ENCODE measurements at regions not wholly inside any gene's neighbourhood (a gene's known extent, or its start where the extent isn't known, plus 50 kb on each side); places are given as distances from the start of the nearest gene placed in this dataset.
"Not testable (repeated sequence)": the region's sequence is repeated elsewhere in the genome, so short reads cannot be mapped to it uniquely, and the experiment has no call there.

DNA sequence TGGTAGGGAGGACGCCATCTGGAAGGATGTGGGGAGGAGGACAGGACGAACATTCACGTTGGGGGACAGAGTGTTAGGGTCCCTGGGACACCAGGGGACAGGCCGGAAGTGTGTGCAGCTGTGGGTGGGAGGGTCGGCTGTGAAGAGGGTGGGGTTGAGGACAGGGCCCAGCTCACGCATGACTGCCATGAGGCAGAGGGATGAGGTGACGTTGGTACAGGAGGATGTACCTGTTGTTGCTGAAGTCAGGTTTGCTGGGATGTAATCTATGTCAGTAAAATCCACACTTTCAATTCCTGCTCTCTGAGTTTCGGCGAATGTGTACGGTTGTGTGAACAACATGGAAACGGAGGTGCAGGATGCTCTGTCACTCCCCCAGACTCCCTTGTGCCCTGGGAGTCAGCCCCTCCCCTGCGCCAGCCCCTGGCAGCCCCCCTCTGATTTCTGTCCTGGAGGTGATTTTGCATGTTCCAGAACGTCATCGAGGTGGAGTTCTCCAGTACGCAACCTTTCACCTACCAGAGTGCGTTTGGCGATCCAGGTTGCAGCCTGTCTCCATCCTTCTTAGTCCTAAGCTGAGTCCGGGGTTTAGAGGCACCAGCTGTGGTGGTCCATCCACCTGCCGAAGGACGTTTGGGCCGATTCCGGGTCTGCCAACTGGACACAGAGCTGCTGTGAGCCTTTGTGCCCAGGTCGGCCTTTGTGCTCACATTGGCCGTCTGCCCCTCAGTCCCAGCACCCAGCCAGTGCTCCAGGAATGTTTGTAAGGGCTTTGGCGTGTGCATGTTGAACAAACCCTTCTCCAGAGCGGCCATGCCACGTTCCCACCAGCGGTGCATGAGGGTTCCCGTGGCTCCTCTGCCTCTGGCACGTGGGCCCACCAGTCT is 203.2 kb downstream of the NPIPB11 start:
- H3K36me3 ChIP-seq (ENCODE audit: control insufficient read depth in 2 of 2, insufficient read depth in 2 of 2, low read length in 1 of 2); H3K4me1 ChIP-seq (ENCODE audit: control insufficient read depth in 2 of 2, insufficient read depth in 2 of 2, low read length in 1 of 2); H3K9me3 ChIP-seq (ENCODE audit: control insufficient read depth in 2 of 2, insufficient read depth in 1 of 2, low read depth in 1 of 2, low read length in 1 of 2); H3K4me3 ChIP-seq (ENCODE audit: low read depth in 1 of 2, low read length in 2 of 2); H3K27me3 ChIP-seq (ENCODE audit: control insufficient read depth in 1 of 2, insufficient read depth in 2 of 2, low read length in 2 of 2): not testable (repeated sequence)
- WGBS, 2 donors, result 86 to 88% methylated on average over 28 to 30 of the region's 30 CpGs
- H3K27ac ChIP-seq (ENCODE audit: low read depth in 2 of 2, low read length in 1 of 2), result peak overlapping the region in 1 of 2 donors; percentile 49

- not testable (repeated sequence) for H3K27me3 ChIP-seq (ENCODE audit: control insufficient read depth in 1 of 2, insufficient read depth in 2 of 2, low read length in 2 of 2); H3K9me3 ChIP-seq (ENCODE audit: control insufficient read depth in 2 of 2, insufficient read depth in 1 of 2, low read depth in 1 of 2, low read length in 1 of 2); H3K4me3 ChIP-seq (ENCODE audit: low read depth in 1 of 2, low read length in 2 of 2); H3K4me1 ChIP-seq (ENCODE audit: control insufficient read depth in 2 of 2, insufficient read depth in 2 of 2, low read length in 1 of 2); H3K36me3 ChIP-seq (ENCODE audit: control insufficient read depth in 2 of 2, insufficient read depth in 2 of 2, low read length in 1 of 2)
- H3K27ac ChIP-seq (ENCODE audit: low read depth in 2 of 2, low read length in 1 of 2), result peak overlapping the region; percentile 33 to 49
- WGBS, 2 donors, result 37 to 46% methylated on average over 10 of the region's 10 CpGs
These were observed 203.9 kb downstream of the NPIPB11 start for GRCh38 chr16:29202642-29203041.

GRCh38 chr16:29202025-29202632 is 204.4 kb downstream of the NPIPB11 start:
- H3K4me3 ChIP-seq (ENCODE audit: low read depth in 1 of 2, low read length in 2 of 2); H3K9me3 ChIP-seq (ENCODE audit: control insufficient read depth in 2 of 2, insufficient read depth in 1 of 2, low read depth in 1 of 2, low read length in 1 of 2); H3K36me3 ChIP-seq (ENCODE audit: control insufficient read depth in 2 of 2, insufficient read depth in 2 of 2, low read length in 1 of 2); H3K4me1 ChIP-seq (ENCODE audit: control insufficient read depth in 2 of 2, insufficient read depth in 2 of 2, low read length in 1 of 2); H3K27me3 ChIP-seq (ENCODE audit: control insufficient read depth in 1 of 2, insufficient read depth in 2 of 2, low read length in 2 of 2): not testable (repeated sequence)
- H3K27ac ChIP-seq (ENCODE audit: low read depth in 2 of 2, low read length in 1 of 2), result peak overlapping the region; percentile 33 to 68
- WGBS, 2 donors, result 40 to 45% methylated on average over 8 of the region's 8 CpGs

DNA sequence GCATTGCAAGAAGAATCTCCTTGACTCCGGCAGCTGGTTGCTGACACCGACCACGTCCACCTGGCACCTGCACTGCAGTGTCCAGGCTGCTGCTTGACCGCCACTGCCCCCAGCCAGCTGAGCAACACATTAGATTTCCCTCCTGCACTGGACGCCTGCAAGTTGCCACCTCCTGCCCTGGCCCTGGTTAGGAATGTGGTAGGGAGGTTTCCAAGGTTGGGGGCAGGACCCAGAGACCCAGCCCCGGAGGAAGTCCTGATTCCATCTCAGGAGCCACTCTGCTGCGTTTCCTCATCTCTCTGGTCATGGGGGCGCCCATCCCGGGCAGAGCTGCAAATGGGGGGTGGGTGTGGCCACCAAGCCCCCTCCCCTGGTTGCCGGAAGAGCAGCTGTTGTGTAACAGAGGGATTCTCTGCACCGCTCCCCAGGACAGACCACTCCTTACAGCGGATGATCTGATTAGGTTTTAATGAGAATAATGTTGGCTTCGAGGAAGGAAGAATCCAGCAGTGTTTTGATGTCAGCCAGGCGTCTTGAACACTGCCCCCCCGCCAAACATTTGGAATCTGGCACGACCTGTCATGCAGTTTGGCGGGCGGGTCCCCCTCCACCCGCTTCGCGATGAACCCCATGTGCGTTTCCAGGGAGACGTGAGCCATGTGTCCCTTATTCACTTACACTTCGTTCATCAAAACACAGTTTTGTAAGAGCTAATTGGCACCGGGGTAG is 205.1 kb downstream of the NPIPB11 start:
- not testable (repeated sequence) for H3K4me3 ChIP-seq (ENCODE audit: low read depth in 1 of 2, low read length in 2 of 2); H3K27me3 ChIP-seq (ENCODE audit: control insufficient read depth in 1 of 2, insufficient read depth in 2 of 2, low read length in 2 of 2); H3K9me3 ChIP-seq (ENCODE audit: control insufficient read depth in 2 of 2, insufficient read depth in 1 of 2, low read depth in 1 of 2, low read length in 1 of 2); H3K36me3 ChIP-seq (ENCODE audit: control insufficient read depth in 2 of 2, insufficient read depth in 2 of 2, low read length in 1 of 2); H3K4me1 ChIP-seq (ENCODE audit: control insufficient read depth in 2 of 2, insufficient read depth in 2 of 2, low read length in 1 of 2)
- WGBS, 2 donors, result 41 to 42% methylated on average over 25 of the region's 25 CpGs
- H3K27ac ChIP-seq (ENCODE audit: low read depth in 2 of 2, low read length in 1 of 2), result peak overlapping the region; percentile 6 to 41

DNA sequence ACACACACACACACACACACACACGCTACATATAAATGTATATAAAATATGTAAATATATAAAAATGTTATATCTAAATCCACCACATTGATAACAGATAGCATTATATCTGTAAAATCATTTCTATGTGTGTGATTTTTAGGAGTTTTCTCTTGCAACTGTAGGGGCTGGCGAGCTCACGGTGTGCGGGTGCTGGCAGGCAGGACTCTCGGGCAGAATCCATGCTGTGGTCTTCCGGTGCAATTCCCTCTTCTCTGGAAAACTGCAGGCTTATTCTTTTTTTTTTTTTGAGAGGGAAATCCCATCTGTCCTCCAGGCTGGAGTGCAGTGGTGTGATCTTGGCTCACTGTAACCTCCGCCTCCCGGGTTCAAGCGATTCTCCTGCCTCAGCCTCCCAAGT is 205.8 kb downstream of the NPIPB11 start:
- H3K27ac ChIP-seq (ENCODE audit: low read depth in 2 of 2, low read length in 1 of 2), result peak overlapping the region in 1 of 2 donors; percentile 13
- not testable (repeated sequence) for H3K4me3 ChIP-seq (ENCODE audit: low read depth in 1 of 2, low read length in 2 of 2); H3K36me3 ChIP-seq (ENCODE audit: control insufficient read depth in 2 of 2, insufficient read depth in 2 of 2, low read length in 1 of 2); H3K4me1 ChIP-seq (ENCODE audit: control insufficient read depth in 2 of 2, insufficient read depth in 2 of 2, low read length in 1 of 2); H3K9me3 ChIP-seq (ENCODE audit: control insufficient read depth in 2 of 2, insufficient read depth in 1 of 2, low read depth in 1 of 2, low read length in 1 of 2); H3K27me3 ChIP-seq (ENCODE audit: control insufficient read depth in 1 of 2, insufficient read depth in 2 of 2, low read length in 2 of 2)
- 78 to 79% methylated on average over 6 to 9 of the region's 9 CpGs for WGBS, 2 donors

GRCh38 chr16:29200135-29200601 is 206.3 kb downstream of the NPIPB11 start:
- not testable (repeated sequence) for H3K9me3 ChIP-seq (ENCODE audit: control insufficient read depth in 2 of 2, insufficient read depth in 1 of 2, low read depth in 1 of 2, low read length in 1 of 2); H3K36me3 ChIP-seq (ENCODE audit: control insufficient read depth in 2 of 2, insufficient read depth in 2 of 2, low read length in 1 of 2); H3K27me3 ChIP-seq (ENCODE audit: control insufficient read depth in 1 of 2, insufficient read depth in 2 of 2, low read length in 2 of 2); H3K4me1 ChIP-seq (ENCODE audit: control insufficient read depth in 2 of 2, insufficient read depth in 2 of 2, low read length in 1 of 2); H3K4me3 ChIP-seq (ENCODE audit: low read depth in 1 of 2, low read length in 2 of 2)
- 53 to 55% methylated on average over 10 to 11 of the region's 12 CpGs for WGBS, 2 donors
- H3K27ac ChIP-seq (ENCODE audit: low read depth in 2 of 2, low read length in 1 of 2), result peak overlapping the region in 1 of 2 donors; percentile 31

GRCh38 chr16:29199626-29200025 is 206.9 kb downstream of the NPIPB11 start:
- H3K27ac ChIP-seq (ENCODE audit: low read depth in 2 of 2, low read length in 1 of 2), result peak overlapping the region; percentile 4 to 63

GRCh38 chr16:29198731-29199521 is 207.6 kb downstream of the NPIPB11 start:
- Histone ChIP-seq H3K9me3 (ENCODE audit: control insufficient read depth in 2 of 2, insufficient read depth in 1 of 2, low read depth in 1 of 2, low read length in 1 of 2) (no peaks in the 10 kb centered on the region), H3K27ac (ENCODE audit: low read depth in 2 of 2, low read length in 1 of 2) (peak overlapping the region; percentile 4 to 63), H3K4me1 (ENCODE audit: control insufficient read depth in 2 of 2, insufficient read depth in 2 of 2, low read length in 1 of 2) (peaks cover 0 to 2% of the 10 kb centered on the region in 2 donors), H3K4me3 (ENCODE audit: low read depth in 1 of 2, low read length in 2 of 2) (no peak overlapping the region), H3K36me3 (ENCODE audit: control insufficient read depth in 2 of 2, insufficient read depth in 2 of 2, low read length in 1 of 2) (no peaks in the 10 kb centered on the region), H3K27me3 (ENCODE audit: control insufficient read depth in 1 of 2, insufficient read depth in 2 of 2, low read length in 2 of 2) (no peaks in the 10 kb centered on the region)
- 82 to 86% methylated on average over 23 of the region's 23 CpGs for WGBS, 2 donors

More at GRCh38 chr16:29199626-29200025, 206.9 kb downstream of the NPIPB11 start:
- not testable (repeated sequence) for H3K4me3 ChIP-seq (ENCODE audit: low read depth in 1 of 2, low read length in 2 of 2); H3K27me3 ChIP-seq (ENCODE audit: control insufficient read depth in 1 of 2, insufficient read depth in 2 of 2, low read length in 2 of 2); H3K36me3 ChIP-seq (ENCODE audit: control insufficient read depth in 2 of 2, insufficient read depth in 2 of 2, low read length in 1 of 2); H3K4me1 ChIP-seq (ENCODE audit: control insufficient read depth in 2 of 2, insufficient read depth in 2 of 2, low read length in 1 of 2); H3K9me3 ChIP-seq (ENCODE audit: control insufficient read depth in 2 of 2, insufficient read depth in 1 of 2, low read depth in 1 of 2, low read length in 1 of 2)
- WGBS, 2 donors, result 69 to 74% methylated on average over 15 of the region's 15 CpGs

DNA sequence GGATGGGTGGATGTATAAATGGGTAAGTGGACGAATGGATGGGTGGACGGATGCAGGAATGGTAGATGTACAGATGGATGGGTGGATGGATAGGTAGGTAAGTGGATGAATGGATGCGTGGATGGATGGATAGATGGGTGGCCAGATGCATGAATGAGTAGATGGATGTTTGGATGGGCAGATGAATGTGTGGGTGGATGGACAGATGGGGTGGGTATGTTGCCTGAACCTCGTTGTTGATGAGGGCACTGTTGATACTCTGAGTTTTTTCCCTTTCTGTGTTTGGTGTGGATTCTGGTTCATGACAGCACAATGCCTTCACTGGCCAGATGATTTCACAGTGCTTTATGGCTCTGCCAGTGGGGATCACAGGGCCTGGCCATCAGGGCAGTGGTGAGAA is 208.3 kb downstream of the NPIPB11 start:
- H3K4me1 ChIP-seq (ENCODE audit: control insufficient read depth in 2 of 2, insufficient read depth in 2 of 2, low read length in 1 of 2), result peaks cover 0 to 2% of the 10 kb centered on the region in 2 donors
- no peak overlapping the region for H3K27ac ChIP-seq (ENCODE audit: low read depth in 2 of 2, low read length in 1 of 2)
- H3K4me3 ChIP-seq (ENCODE audit: low read depth in 1 of 2, low read length in 2 of 2), result no peak overlapping the region
- no peaks in the 10 kb centered on the region for H3K9me3 ChIP-seq (ENCODE audit: control insufficient read depth in 2 of 2, insufficient read depth in 1 of 2, low read depth in 1 of 2, low read length in 1 of 2)
- no peaks in the 10 kb centered on the region for H3K27me3 ChIP-seq (ENCODE audit: control insufficient read depth in 1 of 2, insufficient read depth in 2 of 2, low read length in 2 of 2)
- 91 to 93% methylated on average over 4 of the region's 4 CpGs for WGBS, 2 donors
- no peaks in the 10 kb centered on the region for H3K36me3 ChIP-seq (ENCODE audit: control insufficient read depth in 2 of 2, insufficient read depth in 2 of 2, low read length in 1 of 2)

All from esophagus (tissue), 2 donors.